GM20000 (cell line): ENCODE measurements at regions not wholly inside any gene's neighbourhood (a gene's known extent, or its start where the extent isn't known, plus 50 kb on each side); places are given as distances from the start of the nearest gene placed in this dataset.

Experiments used
- DNase-seq: peaks from one replicate; pipeline ENCODE4 v3.0.0; 2012; ENCODE audit warnings: low spot score
- TF ChIP-seq, protein P1 (sequence below): IDR thresholded peaks from 2 replicates; pipeline ENCODE4 v1.5.1; 2012; ENCODE audit warnings: mild to moderate bottlenecking, control low read depth; ENCODE audit errors: extremely low read depth, missing control alignments

DNA sequence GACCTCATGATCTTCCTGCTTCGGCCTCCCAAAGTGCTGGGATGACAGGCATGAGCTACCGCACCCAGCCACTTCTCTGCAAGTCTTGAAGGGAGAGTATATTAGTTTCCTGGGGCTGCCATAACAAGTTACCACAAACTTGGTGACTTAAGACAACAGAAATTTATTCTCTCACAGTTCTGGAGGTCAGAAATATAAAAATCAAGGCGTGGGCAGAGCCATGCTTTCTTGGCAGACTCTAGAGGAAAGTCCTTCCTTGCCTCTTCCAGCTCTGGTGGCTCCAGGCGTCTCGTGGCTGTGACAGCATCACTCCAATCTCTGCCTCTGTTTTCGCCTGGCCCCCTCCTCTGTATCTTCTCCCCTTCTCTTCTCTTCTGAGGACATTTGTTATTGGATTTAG is 110.2 kb upstream of the NAV2 start:
- no peak for DNase-seq
- TF ChIP-seq, protein P1, sequence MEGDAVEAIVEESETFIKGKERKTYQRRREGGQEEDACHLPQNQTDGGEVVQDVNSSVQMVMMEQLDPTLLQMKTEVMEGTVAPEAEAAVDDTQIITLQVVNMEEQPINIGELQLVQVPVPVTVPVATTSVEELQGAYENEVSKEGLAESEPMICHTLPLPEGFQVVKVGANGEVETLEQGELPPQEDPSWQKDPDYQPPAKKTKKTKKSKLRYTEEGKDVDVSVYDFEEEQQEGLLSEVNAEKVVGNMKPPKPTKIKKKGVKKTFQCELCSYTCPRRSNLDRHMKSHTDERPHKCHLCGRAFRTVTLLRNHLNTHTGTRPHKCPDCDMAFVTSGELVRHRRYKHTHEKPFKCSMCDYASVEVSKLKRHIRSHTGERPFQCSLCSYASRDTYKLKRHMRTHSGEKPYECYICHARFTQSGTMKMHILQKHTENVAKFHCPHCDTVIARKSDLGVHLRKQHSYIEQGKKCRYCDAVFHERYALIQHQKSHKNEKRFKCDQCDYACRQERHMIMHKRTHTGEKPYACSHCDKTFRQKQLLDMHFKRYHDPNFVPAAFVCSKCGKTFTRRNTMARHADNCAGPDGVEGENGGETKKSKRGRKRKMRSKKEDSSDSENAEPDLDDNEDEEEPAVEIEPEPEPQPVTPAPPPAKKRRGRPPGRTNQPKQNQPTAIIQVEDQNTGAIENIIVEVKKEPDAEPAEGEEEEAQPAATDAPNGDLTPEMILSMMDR, result no peak

DNA sequence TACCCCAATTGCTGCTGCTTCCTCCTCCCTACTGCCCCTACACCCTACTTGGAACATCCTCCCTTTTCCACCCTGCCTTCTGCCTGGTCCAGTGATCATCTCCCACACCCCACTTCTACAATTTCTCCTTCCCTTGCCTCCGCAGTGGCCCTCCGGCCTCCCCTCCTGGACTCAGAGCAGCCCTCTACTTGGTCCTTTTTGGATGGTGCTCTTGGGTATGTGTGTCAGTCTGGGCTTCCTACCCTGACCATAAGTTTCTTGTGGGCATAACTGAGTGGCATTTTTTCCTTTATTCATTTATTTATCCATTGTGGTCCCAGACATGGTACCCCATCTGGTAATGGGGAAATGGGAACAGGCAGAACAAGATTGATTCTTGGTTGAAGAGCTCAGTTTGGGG is 111.4 kb upstream of the NAV2 start:
- TF ChIP-seq, protein P1, result no peak
- DNase-seq, result no peak

DNA sequence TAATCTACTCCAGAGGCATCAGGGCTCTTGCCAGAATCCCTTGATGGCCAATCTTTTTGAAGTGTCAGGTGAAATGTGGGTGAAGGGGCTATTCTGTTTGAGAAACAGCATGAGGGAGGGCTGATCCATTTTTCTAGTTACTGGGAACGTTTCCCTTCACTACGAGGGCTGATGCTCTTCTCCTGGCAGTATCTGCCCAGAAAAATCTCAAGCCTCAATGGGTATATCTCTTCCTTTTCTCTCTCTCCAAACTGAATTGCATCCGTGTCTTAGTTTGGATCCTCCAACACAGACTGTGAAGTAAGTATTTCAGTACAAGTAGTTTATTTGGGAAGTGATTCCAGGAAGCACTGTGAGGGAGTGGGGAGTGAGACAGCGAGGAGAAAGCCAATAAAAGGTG is 113.0 kb upstream of the NAV2 start:
- TF ChIP-seq, protein P1, result no peak
- no peak for DNase-seq

DNA sequence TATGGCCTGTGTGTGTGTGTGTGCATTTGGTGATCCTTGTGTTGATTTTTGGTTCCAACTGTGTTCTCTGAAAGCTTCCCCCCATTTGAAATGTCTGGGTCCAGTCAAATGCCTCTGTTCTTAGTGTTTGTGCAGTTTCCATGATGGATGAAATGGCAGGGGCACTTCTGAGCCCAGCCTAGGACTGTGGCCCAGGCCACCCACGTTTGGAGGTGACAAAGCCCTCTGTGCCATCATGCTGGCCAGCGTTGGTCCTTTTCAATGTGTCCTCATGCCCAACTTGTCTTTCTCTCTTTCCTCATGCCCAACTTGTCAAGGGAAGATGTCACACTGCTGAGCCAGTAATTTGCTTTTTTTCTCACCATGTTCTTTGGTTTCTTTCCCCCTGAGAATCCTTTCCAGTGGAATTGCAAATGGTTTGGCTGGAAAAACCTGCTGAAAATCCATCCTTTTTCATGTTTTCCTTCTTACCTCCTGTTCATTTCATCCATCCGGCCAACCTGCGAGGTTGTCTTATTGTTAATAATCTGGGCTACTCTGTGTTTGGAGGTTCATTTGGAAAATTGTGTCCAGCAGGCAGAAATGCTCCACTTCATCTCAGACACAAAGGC is 113.7 kb upstream of the NAV2 start:
- DNase-seq, result no peak
- TF ChIP-seq, protein P1, result no peak

DNA sequence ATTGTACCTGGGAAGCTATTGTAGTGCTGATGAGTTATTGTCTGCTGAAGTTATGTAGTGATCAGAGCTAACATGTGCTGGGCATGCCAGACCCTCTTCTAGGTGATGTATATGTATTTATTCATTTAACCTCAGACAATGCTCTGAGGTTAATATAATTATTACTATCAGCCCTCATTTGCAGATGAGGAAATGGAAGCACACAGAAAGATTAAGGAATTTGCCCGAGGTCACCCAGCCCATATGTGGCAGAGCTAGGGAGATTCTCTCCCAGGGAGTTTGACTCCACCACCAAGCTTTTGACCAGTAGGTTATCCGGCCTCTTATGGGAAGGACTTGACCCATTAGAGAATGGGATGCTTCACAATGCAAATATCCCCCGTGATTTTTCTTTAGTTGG is 114.2 kb upstream of the NAV2 start:
- TF ChIP-seq, protein P1, result no peak
- DNase-seq, result no peak

DNA sequence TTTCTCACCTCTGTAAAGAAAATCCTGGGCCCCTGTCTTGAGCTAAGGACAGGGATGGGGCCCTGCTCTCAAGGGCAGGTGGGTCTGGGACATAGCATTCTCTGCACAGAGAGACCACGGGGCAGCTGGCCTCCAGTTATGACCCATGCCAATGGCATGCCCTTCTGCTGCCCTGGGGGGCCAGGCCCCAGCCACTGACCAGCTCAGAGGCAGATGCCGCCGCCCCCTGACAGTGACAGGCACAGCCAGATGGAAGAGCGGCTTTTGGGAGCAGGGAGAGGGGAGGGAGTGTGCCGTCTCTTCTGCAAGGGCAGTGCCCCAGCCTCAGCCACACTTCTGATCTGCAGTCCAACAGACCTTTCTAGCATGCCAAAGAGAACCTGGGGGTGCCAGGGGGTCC is 114.8 kb upstream of the NAV2 start:
- TF ChIP-seq, protein P1, result no peak
- DNase-seq, result no peak

DNA sequence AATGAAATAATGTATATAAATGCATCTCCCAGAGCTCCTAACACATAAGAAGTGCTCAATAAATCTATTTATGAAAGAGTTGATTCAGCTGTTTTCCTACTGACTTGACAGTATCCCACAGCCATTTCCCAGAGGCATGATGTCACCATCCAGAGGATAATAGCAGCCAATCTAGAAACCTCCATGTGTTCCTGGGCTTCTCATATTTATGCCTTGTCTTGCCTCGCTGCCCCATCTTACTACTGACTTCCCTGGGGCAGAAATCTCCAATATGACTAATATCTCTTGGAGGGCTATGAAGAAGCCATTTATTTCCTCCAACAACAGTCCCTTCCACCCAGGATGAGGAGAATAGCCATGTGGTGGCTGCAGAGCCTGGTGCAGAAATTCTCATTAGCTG is 115.4 kb upstream of the NAV2 start:
- DNase-seq, result no peak

More for the DNA sequence above, 115.4 kb upstream of the NAV2 start:
- TF ChIP-seq, protein P1, result no peak
